ENCODE measurements at regions not wholly inside any gene's neighbourhood (a gene's known extent, or its start where the extent isn't known, plus 50 kb on each side); places are given as distances from the start of the nearest gene placed in this dataset.

- DNase-seq (ENCODE audit: low read depth), result no peak
Measured at GRCh38 chr20:50258790-50259483, 68.3 kb downstream of the CEBPB start.

GRCh38 chr20:50259705-50260478 is 69.3 kb downstream of the CEBPB start:
- DNase-seq (ENCODE audit: low read depth), result no peak

DNA sequence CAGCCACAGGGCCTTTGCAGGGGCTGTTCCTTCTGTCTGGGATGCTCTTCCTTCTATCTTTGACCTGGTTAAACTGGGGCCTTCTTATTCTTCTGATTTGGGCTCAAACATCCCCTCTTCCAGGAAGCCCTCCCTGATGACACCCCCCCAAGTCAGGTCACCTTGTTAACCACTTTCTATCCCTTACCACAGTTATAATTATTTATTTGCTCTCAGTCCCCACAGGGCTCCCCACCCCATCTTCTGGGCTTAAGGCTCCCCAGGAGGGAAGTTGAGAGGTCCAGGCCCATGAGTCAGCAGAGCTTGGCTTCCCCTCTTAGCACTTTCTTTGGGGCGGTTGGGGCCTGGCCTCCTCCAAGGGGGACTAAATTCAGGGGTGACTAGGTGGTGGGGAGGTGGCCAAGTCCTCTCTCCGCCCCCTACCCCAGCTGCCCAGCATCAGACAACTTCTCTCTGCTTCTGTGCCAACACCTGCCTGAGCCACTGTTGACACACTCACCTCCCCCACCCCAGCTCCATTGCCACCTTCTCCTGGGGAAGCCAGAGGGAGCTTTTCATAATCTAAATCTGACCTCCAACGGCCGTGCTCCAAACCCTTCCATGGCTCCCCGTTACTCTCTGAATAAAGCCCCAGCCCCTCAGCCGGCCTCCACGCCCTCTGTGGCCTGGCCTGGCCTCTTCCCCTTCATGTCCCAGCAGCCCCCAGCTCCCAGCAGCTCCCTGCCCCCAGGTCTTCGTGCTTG is 70.0 kb downstream of the CEBPB start:
- DNase-seq (ENCODE audit: low read depth), result no peak

GRCh38 chr20:50261471-50262212 is 71.0 kb downstream of the CEBPB start:
- DNase-seq (ENCODE audit: low read depth), result no peak

GRCh38 chr20:50263831-50264230 is 73.2 kb downstream of the CEBPB start:
- no peak for DNase-seq (ENCODE audit: low read depth)

DNA sequence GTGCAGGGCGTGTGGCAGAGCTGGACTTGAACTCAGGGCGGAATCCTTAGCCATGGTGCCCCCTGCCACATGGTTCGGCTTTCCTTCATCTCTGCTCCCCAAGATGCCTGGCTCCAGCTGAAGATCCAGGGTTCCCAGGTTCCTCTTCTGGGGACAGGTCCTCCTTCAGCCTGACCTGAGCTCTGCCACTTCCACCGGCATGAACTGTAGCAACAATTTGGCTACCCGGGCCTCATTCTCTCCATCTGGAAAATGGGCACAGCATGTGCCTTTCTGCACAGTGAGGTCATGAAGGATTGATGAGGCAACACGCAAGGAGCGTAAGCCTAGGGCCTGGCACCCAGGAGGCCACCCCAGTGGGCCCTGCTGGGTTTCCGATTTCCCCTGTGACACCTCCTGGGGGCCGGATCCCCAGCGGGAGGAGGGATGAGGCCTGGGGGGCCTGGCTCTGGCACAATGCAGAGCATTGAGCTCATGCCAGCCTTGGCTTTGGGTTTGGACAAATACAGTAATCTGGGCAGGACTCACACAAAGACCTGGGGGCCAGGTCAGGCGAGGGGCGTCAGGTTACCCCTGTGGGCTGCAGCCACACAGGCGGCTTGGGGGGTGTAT is 74.0 kb downstream of the CEBPB start:
- DNase-seq (ENCODE audit: low read depth), result no peak

- DNase-seq (ENCODE audit: low read depth), result no peak
Measured at GRCh38 chr20:50265245-50265946, 74.8 kb downstream of the CEBPB start.

- no peak for DNase-seq (ENCODE audit: low read depth)
Measured at GRCh38 chr20:50266293-50267040, 75.8 kb downstream of the CEBPB start.

DNA sequence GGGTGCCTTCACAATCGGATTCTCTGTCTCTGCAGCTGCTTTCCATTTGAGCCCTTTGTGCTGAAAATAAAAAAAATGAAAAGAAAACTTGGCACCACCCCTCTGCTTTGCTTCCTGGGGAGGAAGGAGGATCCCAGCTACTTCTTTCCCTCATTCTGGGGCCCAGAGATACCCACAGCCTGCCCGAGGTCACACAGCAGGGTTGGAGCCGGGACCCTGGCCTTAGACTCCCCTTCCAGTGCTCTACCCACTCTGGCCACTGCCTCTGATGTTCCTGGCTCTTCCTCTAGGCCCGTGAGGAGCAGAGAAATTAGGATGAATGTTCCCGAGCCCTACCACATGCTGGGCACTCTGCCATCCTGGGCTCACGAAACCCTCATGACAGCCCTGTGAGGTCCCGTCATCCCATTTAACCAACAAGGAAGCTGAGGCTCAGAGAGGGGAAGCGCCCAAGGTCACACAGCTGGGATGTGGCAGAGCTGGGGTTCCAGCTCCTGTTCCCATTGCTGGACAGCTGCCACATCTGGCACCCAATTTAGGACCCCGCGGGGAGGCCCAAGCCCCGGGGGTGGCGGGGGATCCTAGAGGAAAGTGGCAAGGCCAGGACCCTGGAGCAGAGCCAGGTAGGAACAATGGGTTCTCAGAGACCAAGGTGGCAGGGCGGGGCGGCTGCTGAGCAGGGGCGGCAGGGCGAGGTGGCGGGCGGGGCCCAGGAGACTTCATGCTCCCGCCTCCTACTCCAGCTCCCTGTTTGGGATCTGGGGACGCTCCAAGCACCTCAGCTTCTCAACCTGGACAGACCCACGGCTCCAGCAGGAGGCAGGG is 76.6 kb downstream of the CEBPB start:
- no peak for DNase-seq (ENCODE audit: low read depth)

DNA sequence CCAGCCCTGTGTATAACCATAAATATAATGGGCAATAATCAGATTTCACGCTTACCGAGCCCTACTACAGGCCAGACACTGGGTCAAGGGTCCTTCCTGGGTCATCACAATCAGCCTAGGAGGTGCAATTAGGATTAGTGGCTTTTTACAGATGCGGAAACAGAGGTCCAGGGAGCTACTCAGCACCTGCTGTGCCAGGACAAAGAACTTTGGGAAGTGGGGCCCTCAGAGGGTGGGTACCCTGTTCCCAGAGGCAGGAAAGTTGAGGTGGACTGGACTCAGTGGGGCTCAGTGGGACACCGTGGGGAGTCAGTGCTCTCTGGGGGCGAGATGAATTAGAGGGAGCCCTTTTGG is 77.2 kb downstream of the CEBPB start:
- DNase-seq (ENCODE audit: low read depth), result no peak

GRCh38 chr20:50269091-50270033 is 78.7 kb downstream of the CEBPB start:
- no peak for DNase-seq (ENCODE audit: low read depth)

GRCh38 chr20:50270034-50270395 is 79.4 kb downstream of the CEBPB start:
- DNase-seq (ENCODE audit: low read depth), result no peak

GRCh38 chr20:50270569-50270968 is 79.9 kb downstream of the CEBPB start:
- no peak for DNase-seq (ENCODE audit: low read depth)

DNA sequence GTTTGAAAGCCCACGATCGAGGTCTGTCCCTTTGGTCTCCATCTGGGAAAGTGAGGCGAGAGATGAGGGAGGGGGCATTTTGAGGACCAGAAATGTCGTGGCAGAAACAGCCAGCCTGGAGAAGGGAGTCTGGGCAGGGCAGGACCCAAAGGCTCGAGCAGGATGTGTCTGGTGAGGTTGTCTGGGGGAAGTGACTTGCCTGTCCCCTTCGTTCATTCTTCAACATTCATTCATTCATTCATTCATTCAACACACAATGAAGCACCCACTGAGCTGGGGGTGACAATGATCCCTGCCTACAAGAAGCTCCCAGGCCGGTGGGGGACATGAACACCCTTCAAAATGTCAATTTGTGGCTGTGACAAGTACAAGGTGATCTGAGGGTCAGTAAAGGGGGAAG is 80.5 kb downstream of the CEBPB start:
- DNase-seq (ENCODE audit: low read depth), result no peak

GRCh38 chr20:50271612-50272011 is 81.0 kb downstream of the CEBPB start:
- DNase-seq (ENCODE audit: low read depth), result no peak

DNA sequence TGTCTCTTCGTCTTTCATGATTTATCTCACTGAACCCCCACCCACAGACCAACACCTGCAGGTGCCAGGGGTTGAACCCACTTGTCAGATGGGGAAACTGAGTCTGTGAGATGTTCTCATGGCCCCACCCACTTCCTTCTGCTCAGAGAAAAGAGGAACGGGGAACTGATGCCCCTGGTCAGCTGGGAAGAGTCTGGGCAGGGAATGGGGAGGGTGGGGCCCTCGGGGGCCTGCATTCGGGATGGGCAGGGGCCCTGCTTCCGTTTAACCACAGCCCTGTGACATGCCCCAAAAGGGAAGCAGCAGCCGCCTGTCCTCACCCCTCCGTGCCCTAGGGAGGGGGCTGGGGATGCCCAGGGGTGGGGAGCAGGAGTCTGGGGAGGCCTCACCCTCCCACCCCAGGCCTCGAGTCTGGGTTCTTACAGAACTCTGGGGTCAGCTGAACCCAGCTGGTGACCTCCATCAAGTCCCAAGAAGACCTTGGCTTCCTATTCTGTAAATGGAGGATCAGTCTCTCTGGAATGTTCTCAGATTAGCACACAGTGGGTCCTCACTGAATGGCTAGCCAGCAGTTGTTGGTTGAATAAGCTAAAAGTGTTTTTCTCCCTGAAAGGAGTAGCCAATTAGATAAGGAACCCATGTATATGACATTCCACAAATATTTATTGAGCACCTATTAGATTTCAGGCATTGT is 81.5 kb downstream of the CEBPB start:
- DNase-seq (ENCODE audit: low read depth), result no peak

DNA sequence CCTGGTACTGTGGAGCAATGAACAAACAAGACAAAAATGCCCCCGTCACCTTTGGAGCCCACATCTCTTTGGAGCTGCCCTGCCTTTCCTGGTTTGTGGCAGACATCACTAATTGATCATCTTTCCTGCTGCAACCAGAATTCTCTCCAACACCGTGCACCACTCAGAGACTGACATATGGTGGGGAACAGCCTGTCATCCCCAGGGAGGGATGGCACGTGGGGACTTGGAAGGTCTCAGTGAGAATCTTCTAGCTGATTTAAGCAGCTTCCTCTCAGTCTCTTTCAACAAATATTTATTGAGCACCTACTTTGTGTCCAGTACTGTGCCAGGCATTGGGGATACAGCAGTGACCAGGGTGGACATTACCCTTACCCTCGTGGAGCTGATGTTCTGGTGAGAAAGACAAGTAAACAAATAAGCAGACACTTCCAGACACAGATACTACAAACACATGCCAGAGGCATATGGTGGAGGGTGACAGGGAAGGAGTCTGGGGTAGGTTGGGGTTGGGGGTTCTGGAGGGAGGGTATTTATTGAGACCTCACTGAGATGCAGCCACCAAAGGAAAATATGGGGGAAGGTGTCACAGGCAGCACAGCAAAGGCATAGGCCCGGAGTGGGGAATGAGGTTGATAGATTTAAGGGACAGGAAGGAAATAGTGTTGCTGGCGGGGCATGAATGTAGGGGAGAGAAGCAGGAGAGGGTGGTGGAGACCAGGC is 82.3 kb downstream of the CEBPB start:
- no peak for DNase-seq (ENCODE audit: low read depth)
